ENCODE measurements at regions not wholly inside any gene's neighbourhood (a gene's known extent, or its start where the extent isn't known, plus 50 kb on each side); places are given as distances from the start of the nearest gene placed in this dataset.

DNA sequence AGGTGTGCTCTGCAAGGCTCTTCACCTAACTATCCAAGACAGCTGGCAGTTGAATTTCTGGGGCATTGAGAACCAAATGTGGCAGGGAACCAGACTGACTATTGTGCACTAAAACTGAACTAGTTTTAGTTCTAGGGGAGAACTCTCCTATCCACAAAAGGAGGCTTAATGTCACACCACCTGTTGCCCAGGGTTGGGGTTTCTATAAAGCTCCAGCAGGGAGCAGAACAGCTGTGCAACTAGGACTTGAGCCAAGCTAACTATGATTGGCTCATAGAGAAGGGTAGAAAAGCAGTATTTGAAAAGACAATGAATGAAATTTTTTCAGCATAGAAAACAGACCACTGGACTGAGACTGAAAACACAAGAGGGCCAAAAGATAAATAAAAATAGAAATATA, 53.3 kb upstream of the FGGY start:
- peaks cover 8% of the 10 kb centered on the region for H3K9me3 Mint-ChIP-seq (ENCODE audit: insufficient read depth)
- no peak for ATAC-seq
- no peak overlapping the region for H3K27ac Mint-ChIP-seq
- no peaks in the 10 kb centered on the region for H3K36me3 Mint-ChIP-seq (ENCODE audit: low read depth)
- H3K4me1 Mint-ChIP-seq (ENCODE audit: low read depth): no peaks in the 10 kb centered on the region
- H3K4me3 Mint-ChIP-seq: no peak overlapping the region
- DNase-seq: no peak
- peaks cover 2% of the 10 kb centered on the region for H3K27me3 Mint-ChIP-seq (ENCODE audit: low read depth)
- ChIA-PET CTCF (no interaction called here), POLR2A (no interaction called here)

- H3K9me3 Mint-ChIP-seq (ENCODE audit: insufficient read depth): peaks cover 8% of the 10 kb centered on the region
- H3K4me3 Mint-ChIP-seq: no peak overlapping the region
- no peaks in the 10 kb centered on the region for H3K36me3 Mint-ChIP-seq (ENCODE audit: low read depth)
- no peak for ATAC-seq
- no peak for DNase-seq
- no peak overlapping the region for H3K27ac Mint-ChIP-seq
- H3K4me1 Mint-ChIP-seq (ENCODE audit: low read depth): no peaks in the 10 kb centered on the region
- H3K27me3 Mint-ChIP-seq (ENCODE audit: low read depth): peaks cover 2% of the 10 kb centered on the region
- ChIA-PET CTCF (no interaction called here), POLR2A (no interaction called here)
These were observed 52.9 kb upstream of the FGGY start for GRCh38 chr1:59243978-59244377.

DNA sequence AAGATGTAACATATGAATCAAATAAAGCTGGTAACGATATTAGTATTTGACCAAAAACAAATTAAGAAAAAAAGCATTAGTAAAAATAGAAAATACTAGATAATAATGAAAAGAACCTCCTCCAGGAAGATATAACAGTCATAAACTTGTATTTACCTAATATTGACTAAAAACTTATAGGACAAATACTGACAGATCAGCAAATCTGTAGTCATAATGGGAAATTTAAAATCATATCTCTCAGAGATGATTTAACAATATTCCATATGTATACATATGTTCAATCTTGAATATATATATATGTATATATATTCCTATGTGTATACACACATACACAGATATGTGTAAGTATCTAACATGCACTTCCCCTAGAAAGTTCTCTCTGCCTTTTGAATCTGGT, 52.0 kb upstream of the FGGY start:
- Mint-ChIP-seq H3K9me3 (ENCODE audit: insufficient read depth) (peaks cover 8% of the 10 kb centered on the region), H3K27ac (no peak overlapping the region), H3K27me3 (ENCODE audit: low read depth) (peaks cover 2% of the 10 kb centered on the region), H3K36me3 (ENCODE audit: low read depth) (no peaks in the 10 kb centered on the region), H3K4me3 (no peak overlapping the region), H3K4me1 (ENCODE audit: low read depth) (no peaks in the 10 kb centered on the region)
- CTCF ChIA-PET: no interaction called here
- POLR2A ChIA-PET: no interaction called here
- no peak for ATAC-seq
- no peak for DNase-seq

Measured in activated CD8-positive, alpha-beta T cell treated with anti-CD3 and anti-CD28 coated beads, Interleukin-2, amount 10 ng/mL, durations not matched to agents 7 days and 5 days (primary cell).